ENCODE measurements at regions not wholly inside any gene's neighbourhood (a gene's known extent, or its start where the extent isn't known, plus 50 kb on each side); places are given as distances from the start of the nearest gene placed in this dataset.

DNA sequence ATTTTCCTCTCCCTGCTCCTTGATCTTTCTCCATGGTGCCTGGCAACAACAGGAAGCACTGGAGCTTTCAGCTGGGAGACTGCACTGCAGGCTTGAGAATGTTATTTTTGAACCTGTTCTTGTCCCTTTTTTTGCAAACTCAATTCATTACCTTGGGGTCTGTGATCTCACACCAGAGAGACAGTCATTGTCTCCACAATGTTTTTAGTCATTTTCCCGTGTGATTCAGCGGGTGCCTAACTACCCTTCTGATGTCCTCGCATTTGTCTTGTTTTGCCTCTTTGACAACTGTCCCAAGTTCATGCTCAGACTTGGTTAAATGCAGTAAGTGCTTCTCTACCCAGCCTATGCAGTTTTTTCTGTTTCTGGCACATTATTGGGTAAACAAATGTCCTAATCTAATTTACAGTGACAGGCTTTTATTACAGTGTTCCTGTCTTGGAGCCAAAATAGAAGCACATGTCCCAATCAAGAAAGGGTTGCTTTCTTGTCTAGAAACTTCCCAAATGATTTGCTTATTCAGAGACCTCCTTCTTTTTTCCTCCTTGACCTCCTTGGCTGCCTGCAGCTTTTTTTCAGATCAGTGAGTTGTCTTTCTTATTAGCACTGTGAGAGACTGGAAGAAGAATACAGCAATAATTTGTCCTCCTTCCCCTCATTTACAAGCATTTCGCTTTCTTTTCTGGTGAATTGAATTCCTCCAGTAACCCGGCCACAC lies 162.4 kb downstream of the NSUN3 start:
- RAD21 ChIA-PET (ENCODE audit: low non-redundant PET in 1 of 2, low total read pairs in 2 of 2, uncharacterized antibody in 2 of 2, unreplicated experiment in 2 of 2) = no interaction called here
- Histone ChIP-seq H3K9ac (ENCODE audit: low read length) (no peak overlapping the region), H3K4me3 (replicated peaks in 1 of 2; ENCODE audit: low read depth in 1 of 2, low read length in 2 of 2) (no peak overlapping the region), H3K9me3 (ENCODE audit: control insufficient read depth in 1 of 2, insufficient read depth in 1 of 2, low read depth in 1 of 2, low read length in 2 of 2) (no peaks in the 10 kb centered on the region), H3K4me1 (ENCODE audit: control insufficient read depth in 1 of 2, insufficient read depth in 2 of 2, low read length in 2 of 2) (no peaks in the 10 kb centered on the region), H3K79me2 (ENCODE audit: insufficient read depth, low read length) (no peaks in the 10 kb centered on the region), H2AFZ (ENCODE audit: low read depth, low read length, poor library complexity, severe bottlenecking) (no peak overlapping the region), H3K4me2 (ENCODE audit: low read length) (no peak overlapping the region), H3K27ac (ENCODE audit: low read depth, low read length) (no peak overlapping the region), H3K36me3 (ENCODE audit: control insufficient read depth in 1 of 2, insufficient read depth in 2 of 2, low read length in 2 of 2) (no peaks in the 10 kb centered on the region), H3K27me3 (ENCODE audit: insufficient read depth, low read length) (0 out of 2 replicates have a peak, but pooled peaks cover 8% of the 10 kb centered on the region), H4K20me1 (ENCODE audit: insufficient read depth) (no peaks in the 10 kb centered on the region), H3K9me2 (ENCODE audit: insufficient read depth) (no peaks in the 10 kb centered on the region)
- DNase-seq (ENCODE audit: low read depth, low spot score) = no peak
- BruUV-seq (replicated peaks) = no TSS peak
- no peak for ATAC-seq
- intact Hi-C loops (cut with micrococcal nuclease) = no loop called here
- TF ChIP-seq EGR1 (IDR thresholded peaks at IDR 0.05; ENCODE audit: low read depth) = no peak
- TF ChIP-seq JUND (IDR thresholded peaks at IDR 0.05) = no peak
- TF ChIP-seq ZNF274 (IDR thresholded peaks at IDR 0.05; ENCODE audit: low read depth, low read length) = no peak
- CTCF ChIA-PET = no interaction called here
- POLR2A ChIA-PET = no interaction called here

DNA sequence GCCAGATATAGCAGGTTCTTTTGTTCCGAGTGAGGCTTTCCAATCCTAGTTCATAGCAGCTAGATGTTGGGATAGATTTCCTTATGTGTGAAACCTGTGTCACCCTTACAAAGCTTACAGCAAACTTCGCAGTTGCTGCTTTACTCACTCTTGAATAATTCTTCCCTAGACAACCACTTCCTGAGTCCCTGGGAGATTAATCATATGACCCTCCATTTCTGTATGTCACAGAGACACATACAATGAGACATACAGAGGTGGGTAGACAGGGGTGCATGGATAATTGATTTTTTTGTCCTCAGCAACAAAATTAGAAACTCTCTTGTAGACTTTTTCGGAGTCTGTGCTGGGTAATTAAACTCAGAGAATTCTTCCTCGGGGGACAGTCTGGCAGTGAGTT lies 163.2 kb downstream of the NSUN3 start:
- no peaks in the 10 kb centered on the region for H3K4me1 ChIP-seq (ENCODE audit: control insufficient read depth in 1 of 2, insufficient read depth in 2 of 2, low read length in 2 of 2)
- BruUV-seq (replicated peaks) = no TSS peak
- ATAC-seq = no peak
- no peak overlapping the region for H3K27ac ChIP-seq (ENCODE audit: low read depth, low read length)
- no peaks in the 10 kb centered on the region for H3K9me3 ChIP-seq (ENCODE audit: control insufficient read depth in 1 of 2, insufficient read depth in 1 of 2, low read depth in 1 of 2, low read length in 2 of 2)
- no peaks in the 10 kb centered on the region for H3K79me2 ChIP-seq (ENCODE audit: insufficient read depth, low read length)
- CTCF ChIA-PET = no interaction called here
- intact Hi-C loops (cut with micrococcal nuclease) = no loop called here
- RAD21 ChIA-PET (ENCODE audit: low non-redundant PET in 1 of 2, low total read pairs in 2 of 2, uncharacterized antibody in 2 of 2, unreplicated experiment in 2 of 2) = no interaction called here
- DNase-seq (ENCODE audit: low read depth, low spot score) = no peak
- no peak overlapping the region for H2AFZ ChIP-seq (ENCODE audit: low read depth, low read length, poor library complexity, severe bottlenecking)
- H3K27me3 ChIP-seq (ENCODE audit: insufficient read depth, low read length) = 0 out of 2 replicates have a peak, but pooled peaks cover 8% of the 10 kb centered on the region
- H3K4me3 ChIP-seq (replicated peaks in 1 of 2; ENCODE audit: low read depth in 1 of 2, low read length in 2 of 2) = no peak overlapping the region
- POLR2A ChIA-PET = no interaction called here
- H4K20me1 ChIP-seq (ENCODE audit: insufficient read depth) = no peaks in the 10 kb centered on the region
- H3K9me2 ChIP-seq (ENCODE audit: insufficient read depth) = no peaks in the 10 kb centered on the region
- H3K36me3 ChIP-seq (ENCODE audit: control insufficient read depth in 1 of 2, insufficient read depth in 2 of 2, low read length in 2 of 2) = no peaks in the 10 kb centered on the region
- TF ChIP-seq MAX (IDR thresholded peaks at IDR 0.05) (no peak), FOSL1 (IDR thresholded peaks at IDR 0.05; ENCODE audit: low read depth) (no peak), EZH2phosphoT487 (IDR thresholded peaks at IDR 0.05; ENCODE audit: borderline replicate concordance) (no peak), ELF1 (IDR thresholded peaks at IDR 0.05; ENCODE audit: borderline replicate concordance, low read depth) (no peak)
- H3K9ac ChIP-seq (ENCODE audit: low read length) = no peak overlapping the region
- H3K4me2 ChIP-seq (ENCODE audit: low read length) = no peak overlapping the region
